ENCODE measurements at regions not wholly inside any gene's neighbourhood (a gene's known extent, or its start where the extent isn't known, plus 50 kb on each side); places are given as distances from the start of the nearest gene placed in this dataset.

GRCh38 chr2:216320852-216321251, 51.4 kb downstream of the MARCHF4 start:
- no peak overlapping the region for H3K27ac Mint-ChIP-seq
- H3K27me3 Mint-ChIP-seq (ENCODE audit: low read depth), result no peaks in the 10 kb centered on the region
- DNase-seq (no peak), ATAC-seq (replicated peaks in 1 of 2) (no peak)
- H3K4me3 Mint-ChIP-seq, result no peak overlapping the region
- peaks cover 1 to 2% of the 10 kb centered on the region in 2 donors for H3K9me3 Mint-ChIP-seq
- H3K4me1 Mint-ChIP-seq (ENCODE audit: low read depth), result peaks cover 7% of the 10 kb centered on the region
- no peaks in the 10 kb centered on the region for H3K36me3 Mint-ChIP-seq (ENCODE audit: insufficient read depth in 2 of 2)

GRCh38 chr2:216319771-216320170, 52.5 kb downstream of the MARCHF4 start:
- ATAC-seq (replicated peaks in 1 of 2) (no peak), DNase-seq (no peak)
- Mint-ChIP-seq H3K4me3 (no peak overlapping the region), H3K27me3 (ENCODE audit: low read depth) (peaks cover 2% of the 10 kb centered on the region), H3K4me1 (ENCODE audit: low read depth) (peaks cover 7% of the 10 kb centered on the region), H3K36me3 (ENCODE audit: insufficient read depth in 2 of 2) (no peaks in the 10 kb centered on the region), H3K9me3 (peaks cover 0 to 2% of the 10 kb centered on the region in 2 donors), H3K27ac (no peak overlapping the region)

DNA sequence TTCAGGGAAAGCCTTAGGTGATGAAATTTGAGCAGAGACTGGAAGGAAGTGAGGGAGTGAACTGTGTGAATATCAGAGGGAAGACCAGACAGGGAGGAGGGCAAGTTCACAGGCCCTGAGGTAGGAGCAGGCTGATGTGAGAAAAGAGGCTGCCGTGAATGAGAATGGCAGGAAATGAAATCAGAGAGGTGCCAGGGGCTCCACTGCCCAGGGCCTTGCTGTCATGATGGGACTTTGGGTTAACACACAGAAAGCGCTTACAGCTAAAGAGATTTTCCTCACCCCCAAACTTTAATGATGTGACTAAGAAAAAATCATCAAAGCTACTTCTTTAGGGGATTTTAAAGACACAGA, 53.8 kb downstream of the MARCHF4 start:
- ATAC-seq (replicated peaks in 1 of 2) (peak in 1 of 2 donors; percentile 69), DNase-seq (no peak)
- Mint-ChIP-seq H3K9me3 (no peaks in the 10 kb centered on the region), H3K4me1 (ENCODE audit: low read depth) (peaks cover 7% of the 10 kb centered on the region), H3K36me3 (ENCODE audit: insufficient read depth in 2 of 2) (no peaks in the 10 kb centered on the region), H3K27ac (peak overlapping the region; percentile 44), H3K27me3 (ENCODE audit: low read depth) (peaks cover 10% of the 10 kb centered on the region), H3K4me3 (no peak overlapping the region)

GRCh38 chr2:216317831-216318520, 54.3 kb downstream of the MARCHF4 start:
- Mint-ChIP-seq H3K36me3 (ENCODE audit: insufficient read depth in 2 of 2) (no peaks in the 10 kb centered on the region), H3K4me3 (no peak overlapping the region), H3K4me1 (ENCODE audit: low read depth) (peaks cover 7% of the 10 kb centered on the region), H3K9me3 (no peaks in the 10 kb centered on the region), H3K27me3 (ENCODE audit: low read depth) (peaks cover 12% of the 10 kb centered on the region), H3K27ac (peak overlapping the region; percentile 44)
- no peak for DNase-seq
- no peak for ATAC-seq (replicated peaks in 1 of 2)

DNA sequence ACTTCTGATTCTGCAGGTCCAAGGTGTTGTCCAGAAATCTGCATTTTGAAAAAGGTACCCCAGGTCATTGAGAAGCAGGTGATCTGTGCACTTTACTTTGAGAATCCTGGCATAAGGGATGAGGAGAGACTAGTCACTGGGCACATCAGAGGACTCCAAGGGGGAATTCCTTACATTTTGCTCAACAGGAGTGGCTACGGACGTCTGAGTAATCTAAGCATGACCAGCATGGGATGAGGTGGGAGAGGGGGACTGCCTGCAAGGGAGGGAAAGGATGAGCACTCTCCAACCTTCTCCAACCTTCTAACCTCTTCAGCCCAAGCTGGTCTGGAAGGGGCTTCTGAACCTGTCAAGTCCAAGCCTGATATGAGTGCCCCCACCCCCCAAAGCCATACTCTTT, 55.5 kb downstream of the MARCHF4 start:
- H3K9me3 Mint-ChIP-seq, result no peaks in the 10 kb centered on the region
- H3K27me3 Mint-ChIP-seq (ENCODE audit: low read depth), result peaks cover 12% of the 10 kb centered on the region
- H3K4me1 Mint-ChIP-seq (ENCODE audit: low read depth), result peaks cover 7% of the 10 kb centered on the region
- DNase-seq (no peak), ATAC-seq (replicated peaks in 1 of 2) (no peak)
- H3K27ac Mint-ChIP-seq, result no peak overlapping the region
- no peak overlapping the region for H3K4me3 Mint-ChIP-seq
- H3K36me3 Mint-ChIP-seq (ENCODE audit: insufficient read depth in 2 of 2), result no peaks in the 10 kb centered on the region

DNA sequence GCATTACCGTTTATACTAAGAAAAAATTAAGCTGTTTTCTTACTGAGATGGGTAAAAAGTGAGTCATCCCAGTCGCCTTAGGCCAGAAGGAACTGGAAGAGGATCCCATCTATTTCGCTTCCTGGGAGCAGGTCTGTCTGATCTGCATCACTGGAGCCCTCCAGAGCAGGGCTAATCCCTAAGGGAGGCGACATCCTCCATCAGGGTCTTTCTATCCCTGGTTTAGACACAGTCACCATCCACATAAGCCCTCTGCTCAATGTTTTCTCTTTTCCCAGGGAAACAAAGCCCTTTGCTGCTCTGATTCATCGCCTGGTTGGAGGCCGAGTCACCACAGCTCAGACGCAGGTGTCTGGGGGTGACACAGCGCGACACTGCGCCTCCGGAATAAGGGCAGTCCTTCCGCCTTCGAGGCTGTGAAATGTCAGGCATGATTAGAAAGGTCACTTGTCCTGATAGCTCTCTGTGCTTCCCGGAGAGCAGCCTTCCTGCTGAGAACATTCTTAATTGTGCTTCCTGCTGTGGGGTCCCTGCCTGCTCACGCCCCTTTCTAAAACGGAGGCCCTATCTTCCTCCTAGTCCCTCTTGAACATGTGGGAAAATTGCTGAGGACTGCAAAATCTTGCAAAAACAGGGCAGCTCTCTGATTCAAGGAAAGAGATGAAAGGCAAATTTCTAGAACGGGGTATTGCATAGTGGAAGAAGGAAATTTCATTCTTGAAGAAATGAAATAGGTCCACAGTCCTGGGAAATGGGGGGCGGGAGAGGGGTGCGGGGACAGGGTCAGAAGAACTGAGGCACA, 56.3 kb downstream of the MARCHF4 start:
- DNase-seq, result no peak
- peaks cover 7% of the 10 kb centered on the region for H3K4me1 Mint-ChIP-seq (ENCODE audit: low read depth)
- no peaks in the 10 kb centered on the region for H3K36me3 Mint-ChIP-seq (ENCODE audit: insufficient read depth in 2 of 2)
- H3K27me3 Mint-ChIP-seq (ENCODE audit: low read depth), result peaks cover 12% of the 10 kb centered on the region
- no peak for ATAC-seq (replicated peaks in 1 of 2)
- H3K9me3 Mint-ChIP-seq, result no peaks in the 10 kb centered on the region
- no peak overlapping the region for H3K4me3 Mint-ChIP-seq
- no peak overlapping the region for H3K27ac Mint-ChIP-seq

DNA sequence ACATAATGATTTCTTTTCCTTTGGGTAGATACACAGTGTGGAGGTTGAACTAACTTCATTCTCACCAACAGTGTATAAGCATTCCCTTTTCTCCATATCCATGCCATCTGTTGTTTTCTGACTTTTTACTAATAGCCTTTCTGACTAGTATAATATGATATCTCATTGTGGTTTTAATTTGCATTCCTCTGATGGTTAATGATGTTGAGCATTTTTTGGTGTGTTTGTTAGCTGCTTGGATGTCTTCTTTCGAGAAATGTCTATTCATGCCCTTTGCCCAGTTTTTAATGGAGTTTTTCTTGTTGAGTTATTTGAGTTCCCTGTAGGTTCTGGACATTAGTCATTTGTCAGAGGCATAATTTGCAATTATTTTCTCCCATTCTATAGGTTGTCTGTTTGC, 59.8 kb downstream of the MARCHF4 start:
- Mint-ChIP-seq H3K36me3 (ENCODE audit: insufficient read depth in 2 of 2) (no peaks in the 10 kb centered on the region), H3K9me3 (no peaks in the 10 kb centered on the region), H3K4me3 (no peak overlapping the region), H3K4me1 (ENCODE audit: low read depth) (no peaks in the 10 kb centered on the region), H3K27me3 (ENCODE audit: low read depth) (peaks cover 12% of the 10 kb centered on the region), H3K27ac (no peak overlapping the region)
- DNase-seq, result no peak
- ATAC-seq (replicated peaks in 1 of 2), result no peak

DNA sequence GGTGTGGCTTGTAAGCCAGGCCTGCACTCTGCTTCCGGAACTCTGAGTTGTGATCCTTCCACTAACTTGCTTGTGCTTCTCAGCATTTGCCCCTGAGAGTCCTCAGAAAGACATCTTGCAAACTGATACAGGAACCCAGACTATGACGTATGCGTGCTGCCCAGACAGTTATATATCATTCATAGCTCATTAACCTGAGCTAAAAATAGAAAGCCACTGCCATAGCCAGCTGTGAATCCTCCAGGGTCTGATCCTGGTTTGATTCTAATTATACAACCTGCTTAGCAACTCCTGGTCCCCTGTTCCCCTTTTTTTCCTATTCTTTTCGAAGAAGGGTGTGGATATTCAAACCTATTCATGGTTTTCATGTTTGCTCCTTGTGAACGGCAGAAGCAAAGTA, 63.7 kb downstream of the MARCHF4 start:
- no peak for ATAC-seq (replicated peaks in 1 of 2)
- Mint-ChIP-seq H3K36me3 (ENCODE audit: insufficient read depth in 2 of 2) (no peaks in the 10 kb centered on the region), H3K27me3 (ENCODE audit: low read depth) (peaks cover 3% of the 10 kb centered on the region), H3K9me3 (no peaks in the 10 kb centered on the region), H3K4me1 (ENCODE audit: low read depth) (no peaks in the 10 kb centered on the region), H3K4me3 (no peak overlapping the region), H3K27ac (no peak overlapping the region)
- DNase-seq, result no peak

DNA sequence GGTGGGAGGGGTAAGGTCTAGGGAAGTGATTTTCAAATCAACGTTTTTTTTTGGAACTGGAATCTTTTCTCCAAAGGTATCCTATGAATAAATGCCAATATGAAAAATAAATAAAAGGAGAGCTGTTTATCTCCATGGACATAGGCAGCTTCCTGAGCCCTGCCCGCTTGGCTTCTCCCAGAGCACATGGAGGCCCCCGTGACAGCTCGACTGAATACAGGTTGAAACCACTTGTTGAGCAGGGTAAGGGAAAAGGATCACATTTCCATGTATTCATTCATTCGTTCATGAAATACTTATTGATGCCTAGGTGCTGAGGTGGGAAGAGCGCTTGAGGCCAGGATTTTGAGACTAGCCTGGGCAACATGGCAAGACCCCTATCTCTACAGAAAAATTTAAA, 64.8 kb downstream of the MARCHF4 start:
- Mint-ChIP-seq H3K9me3 (no peaks in the 10 kb centered on the region), H3K4me3 (no peak overlapping the region), H3K27me3 (ENCODE audit: low read depth) (no peaks in the 10 kb centered on the region), H3K4me1 (ENCODE audit: low read depth) (no peaks in the 10 kb centered on the region), H3K36me3 (ENCODE audit: insufficient read depth in 2 of 2) (no peaks in the 10 kb centered on the region), H3K27ac (no peak overlapping the region)
- DNase-seq (no peak), ATAC-seq (replicated peaks in 1 of 2) (no peak)

DNA sequence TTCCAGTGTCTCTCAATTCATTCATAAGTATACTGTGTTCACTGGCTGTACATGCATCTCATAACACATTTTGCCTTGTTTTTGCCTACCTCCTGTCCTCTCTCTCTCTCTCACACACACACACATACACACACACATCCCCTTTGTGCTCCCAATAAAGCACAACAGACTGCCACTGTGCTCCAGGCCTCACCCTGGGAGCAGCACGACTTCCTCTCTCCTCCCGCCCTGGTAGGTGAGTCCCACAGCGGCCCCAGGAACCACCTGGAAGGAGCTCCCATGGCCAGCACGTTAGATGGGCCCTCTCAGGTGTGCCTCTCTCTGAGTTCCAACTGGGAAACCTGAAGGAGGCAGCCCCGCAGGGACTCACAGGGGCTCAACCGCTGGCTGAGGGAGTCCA, 65.4 kb downstream of the MARCHF4 start:
- Mint-ChIP-seq H3K4me3 (no peak overlapping the region), H3K27ac (no peak overlapping the region), H3K27me3 (ENCODE audit: low read depth) (no peaks in the 10 kb centered on the region), H3K9me3 (no peaks in the 10 kb centered on the region), H3K36me3 (ENCODE audit: insufficient read depth in 2 of 2) (no peaks in the 10 kb centered on the region), H3K4me1 (ENCODE audit: low read depth) (no peaks in the 10 kb centered on the region)
- ATAC-seq (replicated peaks in 1 of 2), result no peak
- DNase-seq, result no peak

GRCh38 chr2:216305574-216305973, 66.7 kb downstream of the MARCHF4 start:
- Mint-ChIP-seq H3K27me3 (ENCODE audit: low read depth) (no peaks in the 10 kb centered on the region), H3K27ac (no peak overlapping the region), H3K36me3 (ENCODE audit: insufficient read depth in 2 of 2) (no peaks in the 10 kb centered on the region), H3K4me3 (no peak overlapping the region), H3K4me1 (ENCODE audit: low read depth) (no peaks in the 10 kb centered on the region), H3K9me3 (no peaks in the 10 kb centered on the region)
- no peak for DNase-seq
- no peak for ATAC-seq (replicated peaks in 1 of 2)

GRCh38 chr2:216302981-216303676, 69.2 kb downstream of the MARCHF4 start:
- no peaks in the 10 kb centered on the region for H3K9me3 Mint-ChIP-seq
- no peaks in the 10 kb centered on the region for H3K4me1 Mint-ChIP-seq (ENCODE audit: low read depth)
- no peak overlapping the region for H3K4me3 Mint-ChIP-seq
- H3K36me3 Mint-ChIP-seq (ENCODE audit: insufficient read depth in 2 of 2), result no peaks in the 10 kb centered on the region
- ATAC-seq (replicated peaks in 1 of 2), result no peak
- H3K27me3 Mint-ChIP-seq (ENCODE audit: low read depth), result no peaks in the 10 kb centered on the region
- H3K27ac Mint-ChIP-seq, result no peak overlapping the region
- DNase-seq, result no peak

- no peak overlapping the region for H3K27ac Mint-ChIP-seq
- H3K36me3 Mint-ChIP-seq (ENCODE audit: insufficient read depth in 2 of 2), result no peaks in the 10 kb centered on the region
- H3K4me3 Mint-ChIP-seq, result no peak overlapping the region
- H3K4me1 Mint-ChIP-seq (ENCODE audit: low read depth), result peaks cover 5% of the 10 kb centered on the region
- ATAC-seq (replicated peaks in 1 of 2) (no peak), DNase-seq (no peak)
- H3K9me3 Mint-ChIP-seq, result no peaks in the 10 kb centered on the region
- H3K27me3 Mint-ChIP-seq (ENCODE audit: low read depth), result no peaks in the 10 kb centered on the region
Measured at GRCh38 chr2:216300906-216301305, 71.4 kb downstream of the MARCHF4 start.
